GM23338 (cell line): ENCODE measurements at regions not wholly inside any gene's neighbourhood (a gene's known extent, or its start where the extent isn't known, plus 50 kb on each side); places are given as distances from the start of the nearest gene placed in this dataset.

Source experiments
- ATAC-seq: fragments of 200-7000 bp; cut with Tn5 transposase; 3 replicates; pipeline ENCODE4 v1.9.1; 2020
- DNase-seq: peaks from one replicate; pipeline ENCODE4 v3.0.0-alpha.2; 2015; ENCODE audit warnings: low spot score
- H2AFZ ChIP-seq: fragments of 200-600 bp; sonication (generic); 2 replicates; pipeline ENCODE4 v1.8.0; 2016; ENCODE audit warnings: antibody characterized with exemption, mild to moderate bottlenecking, moderate library complexity
- H3F3A ChIP-seq: fragments of 200-600 bp; sonication (generic); replicated peaks from 2 replicates; pipeline ENCODE4 v1.8.0; 2017; ENCODE audit warnings: antibody characterized with exemption, mixed run types, low read depth
- H3K27ac ChIP-seq: fragments of 200-600 bp; sonication (generic); 2 replicates; pipeline ENCODE4 v1.6.1; 2016; ENCODE audit warnings: low read depth
- H3K27me3 ChIP-seq: fragments of 200-600 bp; sonication (generic); 2 replicates; pipeline ENCODE4 v1.8.0; 2016; ENCODE audit warnings: mild to moderate bottlenecking, mixed run types, moderate library complexity; ENCODE audit not compliant: insufficient read depth
- H3K36me3 ChIP-seq: fragments of 200-600 bp; sonication (generic); 2 replicates; pipeline ENCODE4 v1.8.0; 2016; ENCODE audit warnings: mild to moderate bottlenecking; ENCODE audit not compliant: insufficient read depth
- H3K4me1 ChIP-seq: fragments of 200-600 bp; sonication (generic); 2 replicates; pipeline ENCODE4 v1.8.0; 2016; ENCODE audit warnings: mild to moderate bottlenecking, moderate library complexity; ENCODE audit not compliant: insufficient read depth
- H3K4me2 ChIP-seq: fragments of 200-600 bp; sonication (generic); 2 replicates; pipeline ENCODE4 v1.7.1; 2017; ENCODE audit warnings: mixed run types
- H3K4me3 ChIP-seq: fragments of 200-600 bp; sonication (generic); 2 replicates; pipeline ENCODE4 v1.6.1; 2016; ENCODE audit warnings: mixed run types
- H3K79me2 ChIP-seq: fragments of 200-600 bp; sonication (generic); replicated peaks from 2 replicates; pipeline ENCODE4 v1.8.0; 2017; ENCODE audit warnings: mild to moderate bottlenecking; ENCODE audit not compliant: insufficient read depth
- H3K9me2 ChIP-seq: fragments of 200-600 bp; sonication (generic); 2 replicates; pipeline ENCODE4 v1.8.0; 2017; ENCODE audit not compliant: insufficient read depth
- H4K20me1 ChIP-seq: fragments of 200-600 bp; sonication (generic); replicated peaks from 2 replicates; pipeline ENCODE4 v1.8.0; 2017; ENCODE audit warnings: mild to moderate bottlenecking; ENCODE audit not compliant: insufficient read depth
- H3K27ac Mint-ChIP-seq: 2 replicates; pipeline ENCODE4 v1.8.0; 2020; ENCODE audit warnings: inconsistent platforms, mild to moderate bottlenecking, moderate library complexity, mixed read lengths
- H3K27me3 Mint-ChIP-seq: 3 replicates; pipeline ENCODE4 v1.8.0; 2022; ENCODE audit warnings: low read depth, mild to moderate bottlenecking, moderate library complexity, mixed read lengths, inconsistent platforms; ENCODE audit not compliant: insufficient read depth, poor library complexity
- H3K36me3 Mint-ChIP-seq: 3 replicates; pipeline ENCODE4 v1.8.0; 2021; ENCODE audit warnings: low read depth, mild to moderate bottlenecking, inconsistent platforms, moderate library complexity, mixed read lengths
- H3K4me1 Mint-ChIP-seq: 3 replicates; pipeline ENCODE4 v1.8.0; 2020; ENCODE audit warnings: mild to moderate bottlenecking, inconsistent platforms, mixed read lengths
- H3K4me3 Mint-ChIP-seq: 3 replicates; pipeline ENCODE4 v1.8.0; 2021; ENCODE audit warnings: moderate library complexity, mild to moderate bottlenecking, inconsistent platforms, mixed read lengths
- H3K9me3 Mint-ChIP-seq: 3 replicates; pipeline ENCODE4 v1.8.0; 2020; ENCODE audit warnings: moderate library complexity, mild to moderate bottlenecking, inconsistent platforms, mixed read lengths
- EZH2 ChIP-seq: fragments of 200-600 bp; sonication (generic); IDR thresholded peaks from one replicate; pipeline ENCODE4 v1.8.0; 2017; ENCODE audit warnings: antibody characterized with exemption, mild to moderate bottlenecking, low read depth; ENCODE audit not compliant: unreplicated experiment
- JUNB ChIP-seq: IDR thresholded peaks from one replicate; pipeline ENCODE4 v1.6.1; 2016; ENCODE audit warnings: antibody characterized with exemption; ENCODE audit not compliant: unreplicated experiment
- NANOG ChIP-seq: IDR thresholded peaks from 2 replicates; pipeline ENCODE4 v1.6.1; 2016; ENCODE audit warnings: antibody characterized with exemption, borderline replicate concordance
- POLR2AphosphoS5 ChIP-seq: IDR thresholded peaks from 2 replicates; pipeline ENCODE4 v1.6.1; 2016; ENCODE audit warnings: antibody characterized with exemption, low read depth
- STAT1 ChIP-seq: IDR thresholded peaks from one replicate; pipeline ENCODE4 v1.6.1; 2016; ENCODE audit warnings: antibody characterized with exemption; ENCODE audit not compliant: unreplicated experiment
- ZNF114 ChIP-seq: fragments of 250-450 bp; sonication (Bioruptor Pico); IDR thresholded peaks from 2 replicates; pipeline ENCODE4 v1.5.0; 2020; ENCODE audit warnings: mild to moderate bottlenecking, moderate library complexity
- ZNF331 ChIP-seq: fragments of 250-450 bp; sonication (Bioruptor Pico); IDR thresholded peaks from 2 replicates; pipeline ENCODE4 v1.5.0; 2020; ENCODE audit warnings: low read depth, mild to moderate bottlenecking, moderate library complexity
- TF ChIP-seq, protein P1 (sequence below): IDR thresholded peaks from 2 replicates; pipeline ENCODE4 v1.6.1; 2016; ENCODE audit warnings: antibody characterized with exemption
- TF ChIP-seq, protein P2 (sequence below): IDR thresholded peaks from one replicate; pipeline ENCODE4 v1.6.1; 2018; ENCODE audit warnings: antibody characterized with exemption; ENCODE audit not compliant: unreplicated experiment

DNA sequence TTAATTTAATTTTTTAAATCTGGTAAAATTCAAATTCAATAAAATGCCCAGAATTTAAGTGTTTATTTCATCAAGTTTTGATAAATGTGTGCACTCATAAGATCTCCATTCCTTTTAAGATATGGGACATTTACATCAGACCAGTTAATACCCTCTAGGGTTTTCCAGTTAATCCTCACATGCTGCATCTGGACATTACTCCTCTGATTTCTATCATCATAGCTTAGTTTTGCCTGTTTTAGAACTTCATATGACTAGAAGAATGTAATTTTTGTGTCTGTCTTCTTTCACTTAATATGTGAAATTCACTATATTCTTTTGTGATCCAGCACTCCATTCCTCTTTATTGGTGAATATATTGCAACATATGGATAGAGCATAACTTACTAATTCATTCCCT lies 727.7 kb upstream of the FAM241A start:
- H3K79me2 ChIP-seq: no peaks in the 10 kb centered on the region

DNA sequence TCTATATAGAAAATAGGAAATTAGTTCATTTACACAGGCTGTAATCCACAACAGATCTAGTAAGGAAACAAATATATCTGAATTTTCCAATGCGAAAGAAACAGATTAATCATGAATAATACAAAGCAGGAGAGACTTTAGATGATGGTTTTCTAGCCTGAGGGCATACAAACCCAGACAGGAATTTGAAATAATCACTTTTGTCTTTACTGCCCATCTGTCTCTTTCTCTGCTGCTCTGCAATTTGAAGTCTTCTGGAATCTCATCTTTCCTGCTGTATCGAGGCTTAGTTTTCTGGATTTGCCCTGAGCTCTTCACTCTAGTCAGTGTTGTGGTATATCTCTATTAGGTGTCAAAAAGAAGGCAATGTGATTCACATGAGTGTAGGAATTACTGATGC lies 711.8 kb upstream of the FAM241A start:
- H3K27me3 Mint-ChIP-seq: no peaks in the 10 kb centered on the region
- H4K20me1 ChIP-seq: no peaks in the 10 kb centered on the region
- no peak overlapping the region for H3K4me2 ChIP-seq
- no peaks in the 10 kb centered on the region for H3K36me3 Mint-ChIP-seq
- no peak overlapping the region for H3K4me3 Mint-ChIP-seq
- H3K9me3 Mint-ChIP-seq: peaks cover 8% of the 10 kb centered on the region; the same call in 2 of the 3 replicates
- no peak overlapping the region for H2AFZ ChIP-seq
- no peaks in the 10 kb centered on the region for H3K4me1 Mint-ChIP-seq
- ATAC-seq: no peak
- H3F3A ChIP-seq: no peaks in the 10 kb centered on the region
- no peaks in the 10 kb centered on the region for H3K36me3 ChIP-seq
- no peak overlapping the region for H3K27ac Mint-ChIP-seq
- no peaks in the 10 kb centered on the region for H3K27me3 ChIP-seq
- H3K9me2 ChIP-seq: no peaks in the 10 kb centered on the region
- H3K4me1 ChIP-seq: no peaks in the 10 kb centered on the region
- H3K27ac ChIP-seq: no peak overlapping the region
- DNase-seq: no peak
- TF ChIP-seq, protein P1, sequence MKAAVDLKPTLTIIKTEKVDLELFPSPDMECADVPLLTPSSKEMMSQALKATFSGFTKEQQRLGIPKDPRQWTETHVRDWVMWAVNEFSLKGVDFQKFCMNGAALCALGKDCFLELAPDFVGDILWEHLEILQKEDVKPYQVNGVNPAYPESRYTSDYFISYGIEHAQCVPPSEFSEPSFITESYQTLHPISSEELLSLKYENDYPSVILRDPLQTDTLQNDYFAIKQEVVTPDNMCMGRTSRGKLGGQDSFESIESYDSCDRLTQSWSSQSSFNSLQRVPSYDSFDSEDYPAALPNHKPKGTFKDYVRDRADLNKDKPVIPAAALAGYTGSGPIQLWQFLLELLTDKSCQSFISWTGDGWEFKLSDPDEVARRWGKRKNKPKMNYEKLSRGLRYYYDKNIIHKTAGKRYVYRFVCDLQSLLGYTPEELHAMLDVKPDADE: no peak
- no peak for TF ChIP-seq EZH2
- TF ChIP-seq POLR2AphosphoS5: no peak
- no peak for TF ChIP-seq JUNB
- H3K79me2 ChIP-seq: no peaks in the 10 kb centered on the region
- no peak overlapping the region for H3K4me3 ChIP-seq

More for the DNA sequence above, 727.7 kb upstream of the FAM241A start:
- Histone ChIP-seq H3F3A (no peaks in the 10 kb centered on the region), H3K27ac (no peak overlapping the region), H3K36me3 (no peaks in the 10 kb centered on the region), H3K4me3 (no peak overlapping the region), H2AFZ (no peak overlapping the region), H3K9me2 (0 out of 2 replicates have a peak, but pooled peaks cover 3% of the 10 kb centered on the region), H3K4me1 (no peaks in the 10 kb centered on the region), H3K4me2 (no peak overlapping the region), H3K27me3 (no peaks in the 10 kb centered on the region), H4K20me1 (no peaks in the 10 kb centered on the region)
- peaks cover 7% of the 10 kb centered on the region for H3K27me3 Mint-ChIP-seq
- no peak overlapping the region for H3K4me3 Mint-ChIP-seq
- no peaks in the 10 kb centered on the region for H3K4me1 Mint-ChIP-seq
- H3K36me3 Mint-ChIP-seq: no peaks in the 10 kb centered on the region
- H3K9me3 Mint-ChIP-seq: no peaks in the 10 kb centered on the region; the same call in 2 of the 3 replicates
- no peak overlapping the region for H3K27ac Mint-ChIP-seq
- no peak for ATAC-seq
- TF ChIP-seq, protein P2, sequence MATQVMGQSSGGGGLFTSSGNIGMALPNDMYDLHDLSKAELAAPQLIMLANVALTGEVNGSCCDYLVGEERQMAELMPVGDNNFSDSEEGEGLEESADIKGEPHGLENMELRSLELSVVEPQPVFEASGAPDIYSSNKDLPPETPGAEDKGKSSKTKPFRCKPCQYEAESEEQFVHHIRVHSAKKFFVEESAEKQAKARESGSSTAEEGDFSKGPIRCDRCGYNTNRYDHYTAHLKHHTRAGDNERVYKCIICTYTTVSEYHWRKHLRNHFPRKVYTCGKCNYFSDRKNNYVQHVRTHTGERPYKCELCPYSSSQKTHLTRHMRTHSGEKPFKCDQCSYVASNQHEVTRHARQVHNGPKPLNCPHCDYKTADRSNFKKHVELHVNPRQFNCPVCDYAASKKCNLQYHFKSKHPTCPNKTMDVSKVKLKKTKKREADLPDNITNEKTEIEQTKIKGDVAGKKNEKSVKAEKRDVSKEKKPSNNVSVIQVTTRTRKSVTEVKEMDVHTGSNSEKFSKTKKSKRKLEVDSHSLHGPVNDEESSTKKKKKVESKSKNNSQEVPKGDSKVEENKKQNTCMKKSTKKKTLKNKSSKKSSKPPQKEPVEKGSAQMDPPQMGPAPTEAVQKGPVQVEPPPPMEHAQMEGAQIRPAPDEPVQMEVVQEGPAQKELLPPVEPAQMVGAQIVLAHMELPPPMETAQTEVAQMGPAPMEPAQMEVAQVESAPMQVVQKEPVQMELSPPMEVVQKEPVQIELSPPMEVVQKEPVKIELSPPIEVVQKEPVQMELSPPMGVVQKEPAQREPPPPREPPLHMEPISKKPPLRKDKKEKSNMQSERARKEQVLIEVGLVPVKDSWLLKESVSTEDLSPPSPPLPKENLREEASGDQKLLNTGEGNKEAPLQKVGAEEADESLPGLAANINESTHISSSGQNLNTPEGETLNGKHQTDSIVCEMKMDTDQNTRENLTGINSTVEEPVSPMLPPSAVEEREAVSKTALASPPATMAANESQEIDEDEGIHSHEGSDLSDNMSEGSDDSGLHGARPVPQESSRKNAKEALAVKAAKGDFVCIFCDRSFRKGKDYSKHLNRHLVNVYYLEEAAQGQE: no peak
- no peak for TF ChIP-seq ZNF331 (CRISPR knock-in tag)
- no peak for TF ChIP-seq JUNB
- TF ChIP-seq STAT1: no peak
- no peak for TF ChIP-seq NANOG
- TF ChIP-seq ZNF114 (CRISPR knock-in tag): no peak
- no peak for TF ChIP-seq POLR2AphosphoS5
- no peak for DNase-seq
